ENCODE measurements at regions not wholly inside any gene's neighbourhood (a gene's known extent, or its start where the extent isn't known, plus 50 kb on each side); places are given as distances from the start of the nearest gene placed in this dataset.

DNA sequence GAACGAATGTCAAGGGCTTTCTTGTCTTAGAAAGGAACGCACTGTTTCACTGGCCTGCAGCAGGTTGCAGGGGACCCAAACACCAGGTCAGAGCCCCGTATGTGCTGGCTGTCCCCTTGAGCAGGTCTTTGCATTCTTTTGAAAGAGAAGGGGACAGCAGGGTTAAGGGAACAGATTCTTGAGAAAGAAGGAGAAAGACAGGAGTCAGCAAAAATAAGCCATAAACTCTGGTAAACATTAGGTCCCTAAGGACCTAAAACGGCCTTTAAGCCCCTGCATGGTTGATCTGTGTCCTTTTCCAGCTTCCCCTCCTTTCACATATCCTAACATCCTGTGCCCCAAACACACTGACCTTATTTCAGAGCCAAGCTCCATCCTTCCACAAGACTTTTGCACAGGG is 190.8 kb upstream of the ADRA1B start:
- no peak for DNase-seq

- no peak for DNase-seq
Measured at GRCh38 chr5:159727167-159727566, 189.1 kb upstream of the ADRA1B start.

GRCh38 chr5:159730285-159730684 is 186.0 kb upstream of the ADRA1B start:
- DNase-seq: no peak

DNA sequence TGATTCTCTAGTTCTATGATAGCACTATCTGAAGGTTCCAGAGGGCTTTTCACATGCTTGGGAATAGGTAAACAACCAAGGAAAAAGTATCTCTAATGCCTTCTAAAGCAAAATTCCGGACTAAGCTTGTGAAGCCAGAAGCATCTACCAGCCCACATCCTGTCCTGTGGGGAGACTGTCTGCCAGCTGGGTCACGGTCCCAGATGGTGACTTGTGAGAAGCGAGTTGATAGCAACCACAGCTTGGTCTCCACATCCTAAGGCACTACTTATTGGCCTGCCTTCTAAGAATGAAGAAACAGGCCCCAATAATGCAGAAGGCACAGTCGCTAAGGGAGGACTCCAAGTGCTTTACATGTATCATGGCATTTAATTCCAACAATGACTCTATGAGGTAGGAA is 184.1 kb upstream of the ADRA1B start:
- DNase-seq: no peak

- DNase-seq: no peak
Measured at GRCh38 chr5:159734366-159734765, 181.9 kb upstream of the ADRA1B start.

GRCh38 chr5:159735036-159735435 is 181.2 kb upstream of the ADRA1B start:
- no peak for DNase-seq

DNA sequence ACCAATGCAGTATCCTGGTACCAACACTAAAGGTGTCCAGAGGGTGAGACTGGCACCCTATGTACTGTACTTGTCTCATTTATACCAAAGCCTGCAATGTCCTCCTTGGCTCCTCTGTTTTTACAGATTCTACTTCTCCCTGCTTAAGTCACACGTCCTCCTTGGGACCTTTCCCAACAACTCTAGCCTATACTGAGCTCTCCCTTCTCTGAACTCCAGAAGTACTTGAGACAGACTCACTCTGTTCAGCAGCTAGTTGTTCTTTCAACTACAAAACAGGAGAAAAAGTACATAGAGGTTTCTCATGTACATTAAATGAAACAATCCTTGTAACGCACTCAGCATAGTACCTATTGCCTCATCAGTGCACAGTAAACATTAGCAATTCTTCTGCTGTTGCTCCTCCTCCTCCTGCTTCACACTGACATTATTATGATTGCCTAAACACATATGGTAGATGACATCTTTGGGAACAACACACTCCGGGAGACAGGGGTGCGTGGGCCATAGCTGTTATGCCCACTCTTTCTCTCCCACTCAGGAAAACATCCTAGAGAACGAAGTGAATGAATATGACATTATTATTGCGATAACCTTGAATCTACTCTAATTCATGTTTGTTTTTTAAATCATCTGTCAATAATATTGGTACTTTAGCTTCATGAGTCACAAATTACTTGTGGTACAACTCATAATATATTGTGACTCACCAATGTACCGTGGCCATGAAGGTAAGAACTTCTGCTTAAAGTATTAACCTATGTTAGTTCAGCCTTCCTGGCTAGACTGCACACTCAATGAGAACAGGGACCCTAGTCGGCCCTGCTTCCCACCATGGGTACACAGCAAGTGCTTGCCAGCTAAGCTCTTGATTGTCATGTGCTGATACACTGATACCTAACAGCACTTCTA is 180.3 kb upstream of the ADRA1B start:
- DNase-seq: no peak

GRCh38 chr5:159736844-159737243 is 179.4 kb upstream of the ADRA1B start:
- no peak for DNase-seq

DNA sequence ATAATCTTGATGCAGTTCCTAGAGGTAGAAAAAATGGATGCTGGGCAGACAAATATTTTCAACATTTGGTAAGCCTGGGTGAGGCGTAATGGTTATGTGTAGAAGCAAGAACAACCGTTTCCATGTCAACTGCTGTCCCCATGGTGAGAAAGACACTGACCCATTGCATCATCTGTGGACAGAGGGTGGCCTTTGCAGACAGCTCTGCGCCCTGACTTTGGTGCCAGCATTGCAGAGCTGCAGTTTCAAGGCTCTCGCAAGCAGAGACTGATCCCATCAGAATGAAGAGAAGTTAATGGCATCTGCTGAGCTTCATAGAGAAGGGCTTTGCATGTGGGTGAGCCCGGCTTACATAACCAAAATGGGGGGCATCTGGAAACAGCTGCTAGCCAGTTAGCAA is 179.0 kb upstream of the ADRA1B start:
- DNase-seq: no peak

GRCh38 chr5:159741829-159742322 is 174.4 kb upstream of the ADRA1B start:
- DNase-seq: no peak

DNA sequence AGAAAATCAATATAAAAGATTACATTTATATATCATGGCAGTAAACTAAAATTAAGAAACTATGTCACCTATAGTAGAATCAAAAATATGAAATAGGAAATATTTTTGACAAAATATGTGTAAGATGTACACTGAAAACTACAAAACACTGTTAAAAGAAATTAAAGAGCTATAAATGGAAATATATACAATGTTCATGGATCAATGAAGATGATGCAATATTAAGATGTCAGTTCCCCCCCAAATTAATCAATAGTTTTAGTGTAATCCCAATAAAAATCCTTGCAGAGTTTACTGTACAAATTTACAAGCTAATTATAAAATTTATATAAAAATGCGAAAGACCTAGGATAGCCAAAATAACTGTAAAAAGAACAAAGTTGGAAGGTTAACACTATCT is 173.0 kb upstream of the ADRA1B start:
- DNase-seq: no peak

GRCh38 chr5:159746707-159747106 is 169.6 kb upstream of the ADRA1B start:
- no peak for DNase-seq

DNA sequence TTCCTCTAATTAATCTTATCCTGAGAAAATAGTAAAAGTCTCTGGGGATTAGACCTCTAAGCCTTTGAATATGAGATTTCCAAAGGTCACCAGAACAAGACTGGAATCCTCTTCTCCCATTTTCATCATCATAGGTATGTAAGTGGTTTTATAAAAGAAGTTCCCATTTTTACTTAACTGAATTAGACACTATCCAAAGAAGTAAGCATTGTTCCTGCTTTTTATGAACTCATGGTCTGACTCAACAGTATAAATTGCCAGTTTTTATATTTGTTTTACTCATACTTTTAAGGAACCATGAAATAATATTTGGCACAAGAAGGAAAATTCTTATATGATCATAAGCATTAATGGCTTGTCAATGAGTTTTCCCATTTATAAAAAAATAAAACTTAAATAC is 167.1 kb upstream of the ADRA1B start:
- DNase-seq: no peak

DNA sequence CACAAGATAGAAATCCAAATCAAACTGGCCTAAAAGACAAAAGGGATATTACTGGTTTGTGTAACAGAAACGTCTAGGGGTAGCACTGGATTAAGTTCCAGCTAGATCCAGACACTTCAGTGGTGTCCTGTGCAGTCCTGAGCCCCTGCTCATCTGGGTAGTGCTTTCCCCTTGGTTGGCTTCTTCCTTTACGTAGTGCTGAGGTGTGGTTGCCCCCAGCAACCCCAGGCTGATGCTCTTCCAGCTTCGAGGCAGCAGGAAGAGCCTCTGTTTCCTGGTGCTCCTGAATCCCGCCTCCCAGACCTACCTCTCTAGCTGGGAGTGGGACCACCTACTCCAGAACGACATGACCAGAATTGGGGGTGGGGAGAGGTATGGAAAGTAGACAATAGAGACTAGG is 166.1 kb upstream of the ADRA1B start:
- DNase-seq: no peak

- no peak for DNase-seq
Measured at GRCh38 chr5:159751459-159751858, 164.8 kb upstream of the ADRA1B start.

DNA sequence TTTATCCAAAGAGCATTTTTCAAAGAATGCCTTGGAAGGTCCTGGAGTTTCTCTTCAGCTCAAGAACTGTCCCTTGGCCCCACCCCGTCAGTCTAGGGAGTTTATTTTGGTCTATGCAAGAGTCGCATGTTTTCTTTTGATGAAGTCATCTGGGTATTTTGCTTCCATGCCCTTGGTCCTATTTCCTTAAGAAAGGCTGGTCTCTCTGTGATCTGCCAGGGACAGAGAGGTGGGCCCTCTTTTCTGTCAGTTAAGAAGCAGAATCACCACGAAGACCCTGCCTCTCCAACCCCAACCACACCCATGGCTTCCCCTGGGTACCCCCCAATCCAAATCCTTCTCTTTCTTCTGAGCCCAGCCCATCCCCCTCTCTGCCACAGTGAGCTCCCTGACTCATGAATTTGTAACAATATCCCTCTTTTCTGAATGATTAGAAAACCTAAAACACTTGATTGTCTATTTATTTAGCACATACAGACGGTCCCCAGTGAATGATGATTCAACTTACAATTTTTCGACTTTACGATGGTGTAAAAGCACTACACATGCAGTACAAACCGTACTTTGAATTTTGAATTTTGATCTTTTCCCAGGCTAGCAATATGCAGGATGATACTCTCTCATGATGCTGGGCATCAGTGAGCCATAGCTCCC is 163.5 kb upstream of the ADRA1B start:
- DNase-seq: no peak

DNA sequence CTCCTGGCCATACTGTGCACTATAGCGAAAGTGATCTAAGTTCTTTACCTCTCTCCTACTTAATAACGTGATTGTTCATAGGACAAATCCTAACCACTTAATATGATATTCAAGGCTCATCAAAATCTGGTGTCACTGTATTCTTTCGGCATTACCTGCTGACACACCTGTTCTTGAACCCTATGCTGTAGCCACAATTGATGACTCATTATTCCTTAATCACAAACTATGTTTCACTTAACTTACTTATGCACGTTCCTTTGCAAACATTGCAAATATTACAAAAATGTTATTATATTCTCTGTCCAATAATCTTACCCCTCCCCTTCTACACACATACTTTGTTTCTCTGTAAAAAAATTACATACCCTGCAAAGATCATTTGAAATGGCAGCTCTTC is 158.1 kb upstream of the ADRA1B start:
- no peak for DNase-seq

DNA sequence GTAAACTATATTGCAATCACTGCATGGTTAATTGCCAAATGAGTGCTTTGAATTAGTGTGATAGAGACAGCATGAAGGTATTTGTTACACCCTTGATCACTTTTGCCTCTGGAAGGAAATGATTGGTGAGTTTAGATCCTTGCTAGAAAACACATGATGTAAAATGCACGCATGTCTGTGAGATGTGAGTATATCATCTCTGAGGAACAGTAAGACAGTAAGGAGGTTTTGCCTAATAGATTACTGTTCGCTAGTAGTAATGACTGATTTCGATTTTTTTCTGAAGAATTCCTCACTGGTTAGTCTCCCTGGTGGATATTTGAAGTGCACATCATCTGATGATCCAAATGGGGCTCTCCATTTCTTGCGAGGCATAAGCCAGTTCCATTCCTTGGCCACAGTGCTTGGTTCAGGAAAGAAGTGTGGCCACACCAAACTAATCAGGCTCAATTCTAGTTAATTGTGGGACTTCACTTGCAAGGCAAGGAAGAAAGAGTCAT is 156.4 kb upstream of the ADRA1B start:
- no peak for DNase-seq

- DNase-seq: no peak
Measured at GRCh38 chr5:159762921-159763320, 153.4 kb upstream of the ADRA1B start.

- DNase-seq: no peak
Measured at GRCh38 chr5:159763562-159763961, 152.7 kb upstream of the ADRA1B start.

- no peak for DNase-seq
Measured at GRCh38 chr5:159764283-159765134, 151.8 kb upstream of the ADRA1B start.

DNA sequence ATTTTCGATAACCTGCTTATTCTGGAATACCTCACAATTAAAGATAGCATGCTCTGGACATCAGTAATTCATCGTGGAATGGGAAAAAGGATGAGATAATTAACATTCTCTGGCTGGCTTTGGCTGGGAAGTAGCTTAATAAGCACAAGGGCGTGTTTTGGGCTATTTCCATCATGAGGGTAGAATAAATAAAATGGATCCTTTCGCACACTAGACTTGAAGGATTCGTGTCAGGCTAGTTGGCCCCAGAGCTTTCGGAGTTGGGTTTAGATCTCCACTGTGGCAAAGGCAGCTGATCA is 151.2 kb upstream of the ADRA1B start:
- no peak for DNase-seq

- DNase-seq: no peak
Measured at GRCh38 chr5:159765760-159766517, 150.3 kb upstream of the ADRA1B start.
